Liver (tissue), 8 donors: ENCODE measurements at regions not wholly inside any gene's neighbourhood (a gene's known extent, or its start where the extent isn't known, plus 50 kb on each side); places are given as distances from the start of the nearest gene placed in this dataset.

ENCODE experiments used
- DNase-seq: peaks from one replicate; pipeline ENCODE4 v3.0.0-alpha.2; 2017; ENCODE audit warnings: low spot score
- H3K27ac ChIP-seq, 2 donors: one replicate each; pipeline ENCODE4 v1.7.0; 2013; ENCODE audit warnings: inconsistent platforms in 2 of 2, low read length in 2 of 2, control low read depth in 1 of 2, low read depth in 1 of 2, mild to moderate bottlenecking in 1 of 2
- H3K27me3 ChIP-seq, 4 donors: one replicate each; pipeline versions ENCODE4 v1.6.1 to v1.7.0; 2013; ENCODE audit warnings: low read length in 3 of 4, inconsistent platforms in 1 of 4, mild to moderate bottlenecking in 1 of 4, moderate library complexity in 1 of 4; ENCODE audit not compliant: control insufficient read depth in 4 of 4, insufficient read depth in 4 of 4
- H3K36me3 ChIP-seq, 4 donors: one replicate each; pipeline versions ENCODE4 v1.6.1 to v1.7.0; 2013; ENCODE audit warnings: low read length in 3 of 4, mild to moderate bottlenecking in 3 of 4, low read depth in 1 of 4, moderate library complexity in 1 of 4; ENCODE audit not compliant: control insufficient read depth in 4 of 4, insufficient read depth in 3 of 4
- H3K4me1 ChIP-seq, 4 donors: one replicate each; pipeline versions ENCODE4 v1.6.1 to v1.7.0; 2013; ENCODE audit warnings: low read length in 3 of 4, mild to moderate bottlenecking in 3 of 4, moderate library complexity in 1 of 4; ENCODE audit not compliant: control insufficient read depth in 4 of 4, insufficient read depth in 4 of 4
- H3K4me3 ChIP-seq, 3 donors: one replicate each; pipeline versions ENCODE4 v1.6.1 to v1.7.0; 2013; ENCODE audit warnings: low read length in 3 of 3, control low read depth in 1 of 3, low read depth in 1 of 3, mild to moderate bottlenecking in 1 of 3
- H3K9ac ChIP-seq, 2 donors: one replicate each; pipeline ENCODE4 v1.7.0; 2013; ENCODE audit warnings: low read length in 2 of 2, mild to moderate bottlenecking in 2 of 2, moderate library complexity in 2 of 2, control low read depth in 1 of 2, low read depth in 1 of 2
- H3K9me3 ChIP-seq, 4 donors: one replicate each; pipeline versions ENCODE4 v1.6.1 to v1.7.0; 2013; ENCODE audit warnings: low read length in 3 of 4; ENCODE audit not compliant: control insufficient read depth in 4 of 4
- CTCF ChIP-seq: fragments of 150-350 bp; IDR thresholded peaks from 2 replicates; pipeline ENCODE4 v1.5.1; 2017; ENCODE audit warnings: improper control_type of control experiment, low read depth, low read length; ENCODE audit not compliant: missing input control
- EGR1 ChIP-seq, 2 donors: IDR thresholded peaks; 2 replicates each; pipeline ENCODE4 v1.6.1; 2016 to 2018; ENCODE audit warnings: antibody characterized with exemption in 2 of 2, low read depth in 2 of 2
- FOXA1 ChIP-seq: IDR thresholded peaks from 2 replicates; pipeline ENCODE4 v1.6.1; 2016; ENCODE audit warnings: antibody characterized with exemption
- FOXA2 ChIP-seq: IDR thresholded peaks from 2 replicates; pipeline ENCODE4 v1.6.1; 2016; ENCODE audit warnings: antibody characterized with exemption
- GABPA ChIP-seq, 2 donors: IDR thresholded peaks in 1 of 2; conservative IDR thresholded peaks in 1 of 2; 2 replicates each; pipeline ENCODE4 v1.6.1; 2016; ENCODE audit warnings: antibody characterized with exemption in 2 of 2, mild to moderate bottlenecking in 1 of 2, moderate library complexity in 1 of 2
- HNF4G ChIP-seq: IDR thresholded peaks from 2 replicates; pipeline ENCODE4 v1.6.1; 2016; ENCODE audit warnings: antibody characterized with exemption
- JUND ChIP-seq, 2 donors: IDR thresholded peaks; 2 replicates each; pipeline ENCODE4 v1.6.1; 2016; ENCODE audit warnings: antibody characterized with exemption in 2 of 2
- MAX ChIP-seq: IDR thresholded peaks from 2 replicates; pipeline ENCODE4 v1.6.1; 2016; ENCODE audit warnings: antibody characterized with exemption
- NR2F2 ChIP-seq: IDR thresholded peaks from 2 replicates; pipeline ENCODE4 v1.6.1; 2016; ENCODE audit warnings: antibody characterized with exemption
- RAD21 ChIP-seq, 2 donors: IDR thresholded peaks; 2 replicates each; pipeline ENCODE4 v1.6.1; 2016; ENCODE audit warnings: antibody characterized with exemption in 2 of 2, mild to moderate bottlenecking in 2 of 2
- RXRA ChIP-seq, 2 donors: IDR thresholded peaks; 2 replicates each; pipeline ENCODE4 v1.6.1; 2017 to 2018; ENCODE audit warnings: antibody characterized with exemption in 2 of 2, mild to moderate bottlenecking in 1 of 2
- SP1 ChIP-seq: IDR thresholded peaks from 2 replicates; pipeline ENCODE4 v1.6.1; 2018; ENCODE audit warnings: antibody characterized with exemption, mild to moderate bottlenecking
- TAF1 ChIP-seq: conservative IDR thresholded peaks from 2 replicates; pipeline ENCODE4 v1.6.1; 2016; ENCODE audit warnings: antibody characterized with exemption, mild to moderate bottlenecking
- YY1 ChIP-seq: IDR thresholded peaks from 2 replicates; pipeline ENCODE4 v1.6.1; 2016; ENCODE audit warnings: antibody characterized with exemption, mild to moderate bottlenecking
- ZBTB33 ChIP-seq: IDR thresholded peaks from 2 replicates; pipeline ENCODE4 v1.6.1; 2016; ENCODE audit warnings: antibody characterized with exemption
- WGBS: extraction: QIAGEN DNeasy Blood & Tissue Kit; methylation state at CpG from one replicate; pipeline ENCODE4 v1.1.7; 2013; 5-methylcytosine and 5-hydroxymethylcytosine counted together
- TF ChIP-seq, protein P1 (sequence below): IDR thresholded peaks from 2 replicates; pipeline ENCODE4 v1.6.1; 2016; ENCODE audit warnings: antibody characterized with exemption, mild to moderate bottlenecking
- donor health status: healthy.
- donor health status: healthy.
- donor health status: healthy.
- donor health status: healthy.
- donor health status: healthy.

GRCh38 chr6:50979171-50979525, 160.5 kb downstream of the TFAP2B start:
- no peak overlapping the region for H3K9ac ChIP-seq
- no peaks in the 10 kb centered on the region for H3K4me1 ChIP-seq
- 49% methylated on average over 2 of the region's 2 CpGs for WGBS
- no peak overlapping the region for H3K27ac ChIP-seq
- TF ChIP-seq YY1: no peak
- TF ChIP-seq, protein P1, sequence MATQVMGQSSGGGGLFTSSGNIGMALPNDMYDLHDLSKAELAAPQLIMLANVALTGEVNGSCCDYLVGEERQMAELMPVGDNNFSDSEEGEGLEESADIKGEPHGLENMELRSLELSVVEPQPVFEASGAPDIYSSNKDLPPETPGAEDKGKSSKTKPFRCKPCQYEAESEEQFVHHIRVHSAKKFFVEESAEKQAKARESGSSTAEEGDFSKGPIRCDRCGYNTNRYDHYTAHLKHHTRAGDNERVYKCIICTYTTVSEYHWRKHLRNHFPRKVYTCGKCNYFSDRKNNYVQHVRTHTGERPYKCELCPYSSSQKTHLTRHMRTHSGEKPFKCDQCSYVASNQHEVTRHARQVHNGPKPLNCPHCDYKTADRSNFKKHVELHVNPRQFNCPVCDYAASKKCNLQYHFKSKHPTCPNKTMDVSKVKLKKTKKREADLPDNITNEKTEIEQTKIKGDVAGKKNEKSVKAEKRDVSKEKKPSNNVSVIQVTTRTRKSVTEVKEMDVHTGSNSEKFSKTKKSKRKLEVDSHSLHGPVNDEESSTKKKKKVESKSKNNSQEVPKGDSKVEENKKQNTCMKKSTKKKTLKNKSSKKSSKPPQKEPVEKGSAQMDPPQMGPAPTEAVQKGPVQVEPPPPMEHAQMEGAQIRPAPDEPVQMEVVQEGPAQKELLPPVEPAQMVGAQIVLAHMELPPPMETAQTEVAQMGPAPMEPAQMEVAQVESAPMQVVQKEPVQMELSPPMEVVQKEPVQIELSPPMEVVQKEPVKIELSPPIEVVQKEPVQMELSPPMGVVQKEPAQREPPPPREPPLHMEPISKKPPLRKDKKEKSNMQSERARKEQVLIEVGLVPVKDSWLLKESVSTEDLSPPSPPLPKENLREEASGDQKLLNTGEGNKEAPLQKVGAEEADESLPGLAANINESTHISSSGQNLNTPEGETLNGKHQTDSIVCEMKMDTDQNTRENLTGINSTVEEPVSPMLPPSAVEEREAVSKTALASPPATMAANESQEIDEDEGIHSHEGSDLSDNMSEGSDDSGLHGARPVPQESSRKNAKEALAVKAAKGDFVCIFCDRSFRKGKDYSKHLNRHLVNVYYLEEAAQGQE: no peak
- no peak for TF ChIP-seq HNF4G
- TF ChIP-seq ZBTB33: no peak
- TF ChIP-seq TAF1: no peak
- TF ChIP-seq SP1: no peak
- TF ChIP-seq GABPA (IDR thresholded peaks at IDR 0.05 in 1 of 2, conservative IDR thresholded peaks at IDR 0.05 in 1 of 2): no peak
- no peak for TF ChIP-seq CTCF
- no peak for TF ChIP-seq JUND (IDR thresholded peaks at IDR 0.05)
- H3K36me3 ChIP-seq: no peaks in the 10 kb centered on the region
- H3K27me3 ChIP-seq: no peaks in the 10 kb centered on the region
- DNase-seq: no peak
- no peak overlapping the region for H3K4me3 ChIP-seq
- H3K9me3 ChIP-seq: no peaks in the 10 kb centered on the region

GRCh38 chr6:50984135-50984534, 165.5 kb downstream of the TFAP2B start:
- Histone ChIP-seq H3K9ac (no peak overlapping the region), H3K4me1 (no peaks in the 10 kb centered on the region), H3K27ac (no peak overlapping the region), H3K27me3 (no peaks in the 10 kb centered on the region), H3K36me3 (no peaks in the 10 kb centered on the region), H3K4me3 (no peak overlapping the region), H3K9me3 (no peaks in the 10 kb centered on the region)
- no peak for DNase-seq
- WGBS: 68% methylated on average over 3 of the region's 3 CpGs
- TF ChIP-seq RAD21 (IDR thresholded peaks at IDR 0.05) (no peak), YY1 (no peak), FOXA1 (no peak), JUND (IDR thresholded peaks at IDR 0.05) (no peak), TAF1 (no peak), FOXA2 (no peak), RXRA (IDR thresholded peaks at IDR 0.05) (no peak), SP1 (no peak), CTCF (no peak), ZBTB33 (no peak), EGR1 (IDR thresholded peaks at IDR 0.05; ENCODE audit: low read depth in 2 of 2) (no peak), NR2F2 (no peak), HNF4G (no peak), GABPA (IDR thresholded peaks at IDR 0.05 in 1 of 2, conservative IDR thresholded peaks at IDR 0.05 in 1 of 2) (no peak), MAX (no peak)
- TF ChIP-seq, protein P1: no peak
